Uterus (tissue), 2 donors: ENCODE measurements at regions not wholly inside any gene's neighbourhood (a gene's known extent, or its start where the extent isn't known, plus 50 kb on each side); places are given as distances from the start of the nearest gene placed in this dataset.

ENCODE experiments used
- POLR2A ChIP-seq, 2 donors: fragments of 450-650 bp; IDR thresholded peaks; one replicate each; pipeline ENCODE4 v1.6.1; 2016; ENCODE audit warnings: antibody characterized with exemption in 2 of 2, mild to moderate bottlenecking in 1 of 2, moderate library complexity in 1 of 2
- TF ChIP-seq, protein P1 (sequence below), 4 experiments: fragments of 200-600 bp in 2 of 4; fragments of 450-650 bp in 2 of 4; sonication (generic) in 2 of 4; IDR thresholded peaks; one replicate each; pipeline ENCODE4 v1.5.1; 2016 to 2019; ENCODE audit warnings: antibody characterized with exemption in 4 of 4, mild to moderate bottlenecking in 2 of 4, moderate library complexity in 1 of 4

- TF ChIP-seq, protein P1, sequence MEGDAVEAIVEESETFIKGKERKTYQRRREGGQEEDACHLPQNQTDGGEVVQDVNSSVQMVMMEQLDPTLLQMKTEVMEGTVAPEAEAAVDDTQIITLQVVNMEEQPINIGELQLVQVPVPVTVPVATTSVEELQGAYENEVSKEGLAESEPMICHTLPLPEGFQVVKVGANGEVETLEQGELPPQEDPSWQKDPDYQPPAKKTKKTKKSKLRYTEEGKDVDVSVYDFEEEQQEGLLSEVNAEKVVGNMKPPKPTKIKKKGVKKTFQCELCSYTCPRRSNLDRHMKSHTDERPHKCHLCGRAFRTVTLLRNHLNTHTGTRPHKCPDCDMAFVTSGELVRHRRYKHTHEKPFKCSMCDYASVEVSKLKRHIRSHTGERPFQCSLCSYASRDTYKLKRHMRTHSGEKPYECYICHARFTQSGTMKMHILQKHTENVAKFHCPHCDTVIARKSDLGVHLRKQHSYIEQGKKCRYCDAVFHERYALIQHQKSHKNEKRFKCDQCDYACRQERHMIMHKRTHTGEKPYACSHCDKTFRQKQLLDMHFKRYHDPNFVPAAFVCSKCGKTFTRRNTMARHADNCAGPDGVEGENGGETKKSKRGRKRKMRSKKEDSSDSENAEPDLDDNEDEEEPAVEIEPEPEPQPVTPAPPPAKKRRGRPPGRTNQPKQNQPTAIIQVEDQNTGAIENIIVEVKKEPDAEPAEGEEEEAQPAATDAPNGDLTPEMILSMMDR (IDR thresholded peaks at IDR 0.05): no peak
- TF ChIP-seq POLR2A (IDR thresholded peaks at IDR 0.05): no peak
These were observed 1008.4 kb upstream of the ATXN7L3B start for GRCh38 chr12:73529231-73529630.
